ENCODE measurements at regions not wholly inside any gene's neighbourhood (a gene's known extent, or its start where the extent isn't known, plus 50 kb on each side); places are given as distances from the start of the nearest gene placed in this dataset.

- TF ChIP-seq, protein P1, sequence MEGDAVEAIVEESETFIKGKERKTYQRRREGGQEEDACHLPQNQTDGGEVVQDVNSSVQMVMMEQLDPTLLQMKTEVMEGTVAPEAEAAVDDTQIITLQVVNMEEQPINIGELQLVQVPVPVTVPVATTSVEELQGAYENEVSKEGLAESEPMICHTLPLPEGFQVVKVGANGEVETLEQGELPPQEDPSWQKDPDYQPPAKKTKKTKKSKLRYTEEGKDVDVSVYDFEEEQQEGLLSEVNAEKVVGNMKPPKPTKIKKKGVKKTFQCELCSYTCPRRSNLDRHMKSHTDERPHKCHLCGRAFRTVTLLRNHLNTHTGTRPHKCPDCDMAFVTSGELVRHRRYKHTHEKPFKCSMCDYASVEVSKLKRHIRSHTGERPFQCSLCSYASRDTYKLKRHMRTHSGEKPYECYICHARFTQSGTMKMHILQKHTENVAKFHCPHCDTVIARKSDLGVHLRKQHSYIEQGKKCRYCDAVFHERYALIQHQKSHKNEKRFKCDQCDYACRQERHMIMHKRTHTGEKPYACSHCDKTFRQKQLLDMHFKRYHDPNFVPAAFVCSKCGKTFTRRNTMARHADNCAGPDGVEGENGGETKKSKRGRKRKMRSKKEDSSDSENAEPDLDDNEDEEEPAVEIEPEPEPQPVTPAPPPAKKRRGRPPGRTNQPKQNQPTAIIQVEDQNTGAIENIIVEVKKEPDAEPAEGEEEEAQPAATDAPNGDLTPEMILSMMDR (conservative IDR thresholded peaks at IDR 0.05; ENCODE audit: low read depth, low read length) = no peak
- TF ChIP-seq EZH2 (IDR thresholded peaks at IDR 0.05; ENCODE audit: borderline replicate concordance, low read depth, low read length, poor library complexity, severe bottlenecking) = no peak
Observed at GRCh38 chrX:104469771-104470170, 96.2 kb upstream of the IL1RAPL2 start.
